ENCODE measurements at regions not wholly inside any gene's neighbourhood (a gene's known extent, or its start where the extent isn't known, plus 50 kb on each side); places are given as distances from the start of the nearest gene placed in this dataset.

DNA sequence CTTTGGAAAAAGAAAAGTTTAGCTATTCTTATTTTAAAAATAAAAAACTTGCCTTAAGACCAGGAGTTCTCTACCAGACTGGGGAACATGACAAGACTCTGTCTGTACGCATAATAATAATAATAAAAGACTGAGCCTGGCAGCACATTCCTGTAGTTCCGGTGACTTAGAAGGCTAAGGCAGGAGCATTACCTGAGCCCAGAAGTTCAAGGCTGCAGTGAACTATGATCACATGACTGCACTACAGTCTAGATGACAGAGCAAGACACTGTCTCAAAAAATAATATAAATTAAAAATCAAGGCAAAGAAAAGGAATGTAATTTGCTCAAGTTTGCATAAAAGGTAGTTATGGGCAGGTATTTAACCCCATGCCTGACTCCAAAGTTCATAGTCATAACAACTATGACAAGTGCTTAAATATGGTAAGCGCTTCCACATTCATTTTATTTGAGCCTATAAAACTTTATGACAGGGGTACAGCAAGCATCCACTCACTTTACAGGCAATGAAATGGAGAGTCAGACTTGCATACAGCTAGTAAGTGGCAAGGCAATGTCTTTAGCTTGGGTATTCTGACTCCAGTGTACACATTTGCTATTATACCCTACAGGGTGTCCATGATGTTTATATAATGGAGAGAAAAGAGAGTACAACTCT lies 1567.8 kb upstream of the PIK3C3 start:
- no peaks in the 10 kb centered on the region for H3K4me1 Mint-ChIP-seq
- ATAC-seq (replicated peaks; ENCODE audit: extremely low read depth, poor library complexity, severe bottlenecking) = no peak
- H3K27me3 Mint-ChIP-seq = no peaks in the 10 kb centered on the region
- no peak overlapping the region for H3K4me3 Mint-ChIP-seq
- peaks cover 14% of the 10 kb centered on the region for H3K9me3 Mint-ChIP-seq
- no peaks in the 10 kb centered on the region for H3K36me3 Mint-ChIP-seq (ENCODE audit: insufficient read depth)
- no peak overlapping the region for H3K27ac Mint-ChIP-seq (ENCODE audit: low read depth)
- DNase-seq (ENCODE audit: low spot score in 2 of 2) = no peak

DNA sequence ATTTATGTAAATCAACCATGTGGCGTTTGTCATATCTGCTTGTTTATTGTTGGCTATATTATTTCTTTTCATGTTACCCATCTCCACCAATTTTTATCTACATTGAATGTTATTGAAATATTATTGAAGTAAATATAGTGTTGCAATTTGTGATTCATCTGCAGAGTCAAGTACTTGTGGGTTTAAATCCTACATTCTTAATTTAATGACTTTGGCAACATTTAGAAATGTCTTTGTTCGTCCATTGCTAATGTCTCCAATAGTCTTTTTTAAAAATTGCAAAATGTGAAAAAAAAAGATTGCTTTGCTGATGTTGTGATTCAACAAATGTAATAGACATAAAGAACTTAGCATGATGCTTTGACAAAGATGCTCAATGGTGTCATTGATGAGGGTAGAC lies 1572.8 kb upstream of the PIK3C3 start:
- ATAC-seq (replicated peaks; ENCODE audit: extremely low read depth, poor library complexity, severe bottlenecking) (no peak), DNase-seq (ENCODE audit: low spot score in 2 of 2) (no peak)
- no peak overlapping the region for H3K27ac Mint-ChIP-seq (ENCODE audit: low read depth)
- H3K27me3 Mint-ChIP-seq = no peaks in the 10 kb centered on the region
- peaks cover 16% of the 10 kb centered on the region for H3K9me3 Mint-ChIP-seq
- H3K4me1 Mint-ChIP-seq = no peaks in the 10 kb centered on the region
- no peaks in the 10 kb centered on the region for H3K36me3 Mint-ChIP-seq (ENCODE audit: insufficient read depth)
- no peak overlapping the region for H3K4me3 Mint-ChIP-seq

DNA sequence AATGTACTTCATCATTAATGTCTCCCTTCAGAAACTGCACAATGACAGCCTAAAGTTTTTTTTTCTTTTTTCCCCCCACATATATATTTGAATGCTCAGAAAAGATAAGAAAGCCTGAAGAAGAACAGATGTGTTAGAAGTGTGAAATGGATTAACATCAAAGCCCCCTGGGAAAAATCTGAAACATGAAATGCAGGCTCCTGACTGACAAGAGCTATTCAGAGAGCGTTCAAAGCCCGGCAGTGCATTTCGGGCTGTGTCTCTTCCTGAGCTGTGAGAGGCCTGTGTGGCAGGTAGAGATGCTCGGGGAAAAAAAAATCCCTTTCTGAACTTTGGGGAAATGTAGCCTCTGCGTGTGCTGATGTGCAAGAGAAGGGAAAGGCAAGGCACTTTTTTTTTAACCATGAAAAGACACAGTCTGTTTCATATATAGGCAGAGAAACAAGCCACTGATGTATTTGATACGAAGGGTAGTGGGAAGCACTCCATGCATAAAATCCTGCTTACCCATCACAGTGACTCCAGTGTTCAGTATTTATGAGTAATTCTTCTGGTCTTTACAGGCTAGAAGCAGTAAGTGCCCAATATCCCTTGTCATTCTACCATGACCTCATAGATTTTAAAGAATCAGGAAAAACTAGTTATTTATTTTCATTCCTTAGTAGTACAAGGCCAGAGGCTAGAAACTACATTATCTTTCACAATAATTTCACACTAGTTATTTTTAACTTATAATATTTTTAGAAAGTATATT lies 1574.2 kb upstream of the PIK3C3 start:
- ATAC-seq (replicated peaks; ENCODE audit: extremely low read depth, poor library complexity, severe bottlenecking) (no peak), DNase-seq (ENCODE audit: low spot score in 2 of 2) (no peak)
- Mint-ChIP-seq H3K36me3 (ENCODE audit: insufficient read depth) (no peaks in the 10 kb centered on the region), H3K4me3 (no peak overlapping the region), H3K27me3 (no peaks in the 10 kb centered on the region), H3K9me3 (peaks cover 21% of the 10 kb centered on the region), H3K27ac (ENCODE audit: low read depth) (no peak overlapping the region), H3K4me1 (no peaks in the 10 kb centered on the region)

DNA sequence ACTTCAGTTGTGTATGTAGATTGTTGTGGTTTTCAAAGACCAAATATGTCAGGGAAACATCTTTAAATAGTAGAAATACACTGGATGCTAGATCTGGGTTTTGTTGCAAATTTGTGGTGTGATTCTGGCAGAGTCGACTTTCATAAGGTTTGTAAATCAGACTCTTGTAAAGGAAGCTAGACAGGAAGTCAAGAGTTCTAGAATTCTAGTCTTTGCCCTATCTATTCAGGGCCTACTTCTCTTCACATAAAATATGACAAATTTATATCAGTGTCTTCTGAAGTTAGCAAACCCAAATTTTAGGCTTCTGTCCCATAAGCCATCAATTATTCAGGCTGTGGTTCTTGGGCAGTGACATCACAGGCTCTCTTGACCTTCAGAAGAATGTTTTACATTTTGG lies 1579.2 kb upstream of the PIK3C3 start:
- H3K9me3 Mint-ChIP-seq = peaks cover 12% of the 10 kb centered on the region
- no peak overlapping the region for H3K27ac Mint-ChIP-seq (ENCODE audit: low read depth)
- no peak overlapping the region for H3K4me3 Mint-ChIP-seq
- DNase-seq (ENCODE audit: low spot score in 2 of 2) (no peak), ATAC-seq (replicated peaks; ENCODE audit: extremely low read depth, poor library complexity, severe bottlenecking) (no peak)
- no peaks in the 10 kb centered on the region for H3K4me1 Mint-ChIP-seq
- no peaks in the 10 kb centered on the region for H3K36me3 Mint-ChIP-seq (ENCODE audit: insufficient read depth)
- H3K27me3 Mint-ChIP-seq = no peaks in the 10 kb centered on the region

DNA sequence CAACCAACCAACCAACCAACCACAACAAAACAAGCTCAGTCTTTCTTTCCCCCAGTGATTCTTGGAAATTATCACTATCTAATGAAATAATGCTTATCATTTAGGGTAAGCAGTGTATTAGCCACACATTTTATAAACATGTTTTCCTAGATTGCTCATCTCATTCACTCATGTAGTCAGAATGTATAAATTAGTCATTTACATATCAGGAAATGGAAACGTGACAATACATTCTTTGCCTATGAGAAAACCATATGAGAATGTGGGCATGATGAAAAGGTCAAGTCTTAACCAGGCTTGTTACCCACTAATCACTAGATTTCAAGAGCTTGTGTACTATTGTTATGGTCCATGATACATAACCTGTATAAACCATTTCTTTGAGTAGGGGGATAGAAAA lies 1583.4 kb upstream of the PIK3C3 start:
- Mint-ChIP-seq H3K27ac (ENCODE audit: low read depth) (no peak overlapping the region), H3K27me3 (no peaks in the 10 kb centered on the region), H3K9me3 (peaks cover 5% of the 10 kb centered on the region), H3K4me1 (no peaks in the 10 kb centered on the region), H3K36me3 (ENCODE audit: insufficient read depth) (no peaks in the 10 kb centered on the region), H3K4me3 (no peak overlapping the region)
- DNase-seq (ENCODE audit: low spot score in 2 of 2) (no peak), ATAC-seq (replicated peaks; ENCODE audit: extremely low read depth, poor library complexity, severe bottlenecking) (no peak)

DNA sequence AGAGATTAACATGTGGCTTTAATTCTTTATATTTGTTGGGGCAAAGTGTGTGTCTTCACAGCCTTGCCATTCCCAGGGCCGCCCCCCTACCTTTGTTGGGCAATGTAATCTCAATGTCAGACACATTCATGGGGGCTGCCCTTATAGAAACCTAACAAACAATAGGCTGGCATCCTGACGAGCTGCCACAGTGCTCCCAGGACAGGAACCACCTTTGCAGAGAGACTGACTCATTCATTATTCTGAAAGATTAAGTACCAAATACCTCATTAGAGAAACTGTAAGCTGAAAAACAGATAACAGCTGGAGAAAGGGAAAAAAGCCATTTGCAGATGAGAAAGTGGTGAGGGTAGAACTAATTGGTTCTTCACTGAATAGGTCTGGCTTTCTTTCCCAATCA lies 1587.5 kb upstream of the PIK3C3 start:
- H3K4me1 Mint-ChIP-seq = no peaks in the 10 kb centered on the region
- peaks cover 18% of the 10 kb centered on the region for H3K9me3 Mint-ChIP-seq
- no peak overlapping the region for H3K27ac Mint-ChIP-seq (ENCODE audit: low read depth)
- H3K4me3 Mint-ChIP-seq = no peak overlapping the region
- ATAC-seq (replicated peaks; ENCODE audit: extremely low read depth, poor library complexity, severe bottlenecking) = no peak
- no peak for DNase-seq (ENCODE audit: low spot score in 2 of 2)
- H3K27me3 Mint-ChIP-seq = no peaks in the 10 kb centered on the region
- no peaks in the 10 kb centered on the region for H3K36me3 Mint-ChIP-seq (ENCODE audit: insufficient read depth)

DNA sequence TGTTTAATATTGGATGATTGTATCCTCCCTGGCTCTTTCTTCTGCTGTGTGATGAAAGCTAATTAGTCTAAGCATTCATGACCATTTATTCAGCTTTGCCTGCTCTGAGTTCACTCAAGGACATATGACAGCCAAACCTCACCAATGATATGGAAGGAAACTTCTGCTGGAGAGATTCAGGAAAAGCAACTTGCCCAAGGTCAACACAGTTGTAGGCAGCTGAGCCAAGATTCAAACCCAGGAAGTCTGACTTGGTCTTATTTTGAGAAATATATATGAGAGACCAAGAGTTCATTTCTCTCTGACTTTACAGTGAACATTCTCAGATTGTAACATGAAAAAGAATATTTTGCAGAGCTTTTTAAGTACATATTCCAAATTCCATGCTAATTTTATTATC lies 1588.5 kb upstream of the PIK3C3 start:
- Mint-ChIP-seq H3K36me3 (ENCODE audit: insufficient read depth) (no peaks in the 10 kb centered on the region), H3K27ac (ENCODE audit: low read depth) (no peak overlapping the region), H3K4me1 (no peaks in the 10 kb centered on the region), H3K9me3 (peaks cover 18% of the 10 kb centered on the region), H3K27me3 (no peaks in the 10 kb centered on the region), H3K4me3 (no peak overlapping the region)
- DNase-seq (ENCODE audit: low spot score in 2 of 2) (no peak), ATAC-seq (replicated peaks; ENCODE audit: extremely low read depth, poor library complexity, severe bottlenecking) (no peak)

DNA sequence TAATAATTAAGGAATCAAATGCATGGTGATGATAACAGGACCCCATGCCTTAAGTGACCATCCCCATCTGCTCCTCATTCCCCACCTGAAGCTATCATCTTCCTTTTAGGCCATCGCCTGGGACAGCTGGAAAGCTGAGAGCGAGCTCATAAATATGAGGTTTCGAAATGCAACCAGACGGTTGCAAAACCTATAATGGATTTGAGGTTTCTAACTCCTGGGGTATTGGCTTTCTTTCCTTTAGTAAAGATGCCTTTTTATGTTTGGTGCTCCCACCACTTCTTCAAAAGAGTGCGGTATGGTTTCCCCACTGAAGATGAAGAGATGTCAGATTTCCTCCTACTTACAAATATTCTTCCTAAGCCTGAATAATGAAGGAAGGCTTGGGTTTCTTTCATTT lies 1589.5 kb upstream of the PIK3C3 start:
- no peak for ATAC-seq (replicated peaks; ENCODE audit: extremely low read depth, poor library complexity, severe bottlenecking)
- H3K27me3 Mint-ChIP-seq = no peaks in the 10 kb centered on the region
- no peak for DNase-seq (ENCODE audit: low spot score in 2 of 2)
- H3K36me3 Mint-ChIP-seq (ENCODE audit: insufficient read depth) = no peaks in the 10 kb centered on the region
- H3K4me1 Mint-ChIP-seq = no peaks in the 10 kb centered on the region
- H3K9me3 Mint-ChIP-seq = peaks cover 18% of the 10 kb centered on the region
- H3K4me3 Mint-ChIP-seq = no peak overlapping the region
- H3K27ac Mint-ChIP-seq (ENCODE audit: low read depth) = no peak overlapping the region

DNA sequence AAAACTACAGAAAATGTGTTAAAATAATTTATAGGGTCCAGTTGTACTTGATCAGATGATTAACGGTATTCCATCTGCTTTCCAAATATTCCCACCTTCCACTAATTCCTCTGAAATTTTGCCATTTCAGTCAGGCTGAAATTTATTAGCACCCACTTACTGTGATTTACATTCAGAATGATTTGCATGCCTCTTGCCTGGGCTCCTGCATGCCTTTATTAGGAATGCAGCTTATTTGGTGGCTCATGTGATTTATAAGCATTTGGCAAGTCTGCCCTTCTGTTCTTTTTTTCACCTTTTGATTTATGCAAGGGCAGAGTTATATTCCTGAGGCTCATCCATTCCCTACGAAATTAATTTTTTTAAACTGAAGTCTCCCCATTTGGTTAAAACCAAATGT lies 1594.5 kb upstream of the PIK3C3 start:
- Mint-ChIP-seq H3K27me3 (no peaks in the 10 kb centered on the region), H3K27ac (ENCODE audit: low read depth) (no peak overlapping the region), H3K36me3 (ENCODE audit: insufficient read depth) (no peaks in the 10 kb centered on the region), H3K4me1 (no peaks in the 10 kb centered on the region), H3K4me3 (no peak overlapping the region), H3K9me3 (peaks cover 13% of the 10 kb centered on the region)
- DNase-seq (ENCODE audit: low spot score in 2 of 2) (no peak), ATAC-seq (replicated peaks; ENCODE audit: extremely low read depth, poor library complexity, severe bottlenecking) (no peak)

DNA sequence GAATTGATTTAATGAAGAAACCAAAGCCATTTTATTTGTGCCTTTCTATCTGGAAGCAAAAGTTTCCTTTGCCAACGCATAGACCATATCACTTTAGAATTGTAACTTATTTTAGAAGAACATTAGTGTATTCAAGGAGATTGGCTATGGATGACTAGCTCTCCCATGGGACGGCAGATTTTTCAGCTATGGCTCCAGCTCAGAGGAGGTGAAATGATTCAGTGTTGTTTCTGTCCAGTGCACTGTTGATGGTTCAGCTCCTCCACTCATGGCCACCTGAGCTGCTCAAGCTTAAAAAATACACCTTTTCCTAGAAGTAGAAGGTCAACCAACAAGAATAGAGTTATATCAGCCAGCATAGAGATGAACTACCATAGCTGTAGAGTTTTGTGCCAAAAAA lies 1597.5 kb upstream of the PIK3C3 start:
- H3K4me1 Mint-ChIP-seq = no peaks in the 10 kb centered on the region
- no peaks in the 10 kb centered on the region for H3K36me3 Mint-ChIP-seq (ENCODE audit: insufficient read depth)
- ATAC-seq (replicated peaks; ENCODE audit: extremely low read depth, poor library complexity, severe bottlenecking) (no peak), DNase-seq (ENCODE audit: low spot score in 2 of 2) (no peak)
- no peak overlapping the region for H3K4me3 Mint-ChIP-seq
- peaks cover 5% of the 10 kb centered on the region for H3K9me3 Mint-ChIP-seq
- H3K27me3 Mint-ChIP-seq = no peaks in the 10 kb centered on the region
- H3K27ac Mint-ChIP-seq (ENCODE audit: low read depth) = no peak overlapping the region

DNA sequence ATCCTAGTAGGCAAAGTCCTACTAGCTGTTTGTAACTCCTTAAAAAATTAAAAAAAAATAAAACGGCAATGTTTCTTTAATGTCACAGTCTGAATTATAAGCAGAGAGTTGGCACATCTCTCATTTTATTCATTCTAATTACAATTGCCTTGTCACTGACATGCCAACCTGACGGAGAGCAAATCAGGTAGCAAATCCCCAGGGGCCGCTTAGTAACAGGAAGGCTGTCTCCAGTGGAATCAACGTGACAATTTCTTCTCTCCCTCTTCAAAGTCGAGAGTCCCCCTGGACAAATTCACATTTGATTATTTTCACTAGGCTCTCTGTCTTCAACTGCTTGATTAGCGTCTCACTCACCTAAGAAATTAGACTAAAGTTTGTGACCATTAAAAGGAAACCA lies 1598.9 kb upstream of the PIK3C3 start:
- Mint-ChIP-seq H3K27ac (ENCODE audit: low read depth) (no peak overlapping the region), H3K9me3 (peaks cover 5% of the 10 kb centered on the region), H3K36me3 (ENCODE audit: insufficient read depth) (no peaks in the 10 kb centered on the region), H3K27me3 (no peaks in the 10 kb centered on the region), H3K4me1 (no peaks in the 10 kb centered on the region), H3K4me3 (no peak overlapping the region)
- no peak for DNase-seq (ENCODE audit: low spot score in 2 of 2)
- no peak for ATAC-seq (replicated peaks; ENCODE audit: extremely low read depth, poor library complexity, severe bottlenecking)

DNA sequence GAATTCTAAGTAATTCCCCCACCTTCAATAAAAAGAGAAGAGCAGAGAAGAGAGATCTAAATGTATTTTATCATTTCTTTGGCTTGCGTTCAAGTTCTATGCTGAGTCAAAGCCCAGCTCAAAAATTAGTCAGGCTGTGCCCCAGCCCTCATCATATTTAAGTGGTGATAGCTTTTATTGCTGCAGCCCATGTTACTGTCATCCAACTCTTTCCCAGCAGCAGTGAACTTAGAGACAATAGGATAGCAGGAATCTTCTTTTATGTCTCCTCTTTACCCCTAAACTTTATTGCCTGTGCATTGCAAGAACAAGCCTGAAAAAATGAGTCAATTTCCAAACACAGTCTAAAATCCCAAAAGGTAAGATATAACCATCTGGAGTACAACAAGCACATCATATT lies 1599.3 kb upstream of the PIK3C3 start:
- ATAC-seq (replicated peaks; ENCODE audit: extremely low read depth, poor library complexity, severe bottlenecking) (no peak), DNase-seq (ENCODE audit: low spot score in 2 of 2) (no peak)
- Mint-ChIP-seq H3K36me3 (ENCODE audit: insufficient read depth) (no peaks in the 10 kb centered on the region), H3K4me1 (no peaks in the 10 kb centered on the region), H3K4me3 (no peak overlapping the region), H3K27me3 (no peaks in the 10 kb centered on the region), H3K9me3 (peaks cover 9% of the 10 kb centered on the region), H3K27ac (ENCODE audit: low read depth) (no peak overlapping the region)

DNA sequence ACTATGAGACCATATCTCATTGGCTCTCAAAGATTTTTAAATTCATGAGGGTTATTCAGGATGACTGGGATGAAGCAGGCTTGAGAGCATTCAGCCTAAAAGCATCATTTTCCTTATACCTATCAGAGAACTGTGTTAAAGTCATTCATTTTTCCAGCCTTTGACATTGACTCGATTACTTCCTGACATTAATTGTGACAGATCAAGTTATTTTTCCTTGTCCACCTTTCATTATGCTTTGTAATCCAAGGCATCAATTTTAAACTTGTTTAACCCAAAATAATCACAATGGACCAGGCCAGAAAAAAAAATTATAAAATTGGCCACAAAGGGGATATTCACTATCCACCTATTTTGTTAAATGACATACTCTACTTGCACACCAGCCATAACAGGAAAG lies 1606.8 kb upstream of the PIK3C3 start:
- H3K27ac Mint-ChIP-seq (ENCODE audit: low read depth) = no peak overlapping the region
- H3K4me1 Mint-ChIP-seq = no peaks in the 10 kb centered on the region
- DNase-seq (ENCODE audit: low spot score in 2 of 2) (no peak), ATAC-seq (replicated peaks; ENCODE audit: extremely low read depth, poor library complexity, severe bottlenecking) (no peak)
- peaks cover 9% of the 10 kb centered on the region for H3K9me3 Mint-ChIP-seq
- no peaks in the 10 kb centered on the region for H3K36me3 Mint-ChIP-seq (ENCODE audit: insufficient read depth)
- no peak overlapping the region for H3K4me3 Mint-ChIP-seq
- H3K27me3 Mint-ChIP-seq = no peaks in the 10 kb centered on the region

Data from central memory CD8-positive, alpha-beta T cell (primary cell).